Neural crest cell (in vitro differentiated cells): ENCODE measurements at regions not wholly inside any gene's neighbourhood (a gene's known extent, or its start where the extent isn't known, plus 50 kb on each side); places are given as distances from the start of the nearest gene placed in this dataset.

Experiments
- DNase-seq: peaks from one replicate; pipeline ENCODE4 v3.0.0; 2021; ENCODE audit warnings: low read depth, mixed read lengths, low spot score
- H3K27ac Mint-ChIP-seq: one replicate; pipeline ENCODE4 v1.8.0; 2021; ENCODE audit warnings: mild to moderate bottlenecking, mixed read lengths; ENCODE audit not compliant: unreplicated experiment
- H3K27me3 Mint-ChIP-seq: 2 replicates; pipeline ENCODE4 v1.8.0; 2021; ENCODE audit warnings: low read depth, mild to moderate bottlenecking, mixed read lengths
- H3K36me3 Mint-ChIP-seq: 2 replicates; pipeline ENCODE4 v1.8.0; 2021; ENCODE audit warnings: low read depth, mild to moderate bottlenecking, mixed read lengths
- H3K4me1 Mint-ChIP-seq: 2 replicates; pipeline ENCODE4 v1.8.0; 2021; ENCODE audit warnings: mixed read lengths
- H3K4me3 Mint-ChIP-seq: one replicate; pipeline ENCODE4 v1.8.0; 2021; ENCODE audit warnings: mild to moderate bottlenecking, mixed read lengths
- H3K9me3 Mint-ChIP-seq: 2 replicates; pipeline ENCODE4 v1.8.0; 2021; ENCODE audit warnings: mixed read lengths
- TF ChIP-seq, protein P1 (sequence below): fragments of 200-600 bp; sonication (generic); conservative IDR thresholded peaks from 2 replicates; pipeline ENCODE4 v1.5.0; 2021; ENCODE audit warnings: antibody characterized with exemption, mild to moderate bottlenecking

DNA sequence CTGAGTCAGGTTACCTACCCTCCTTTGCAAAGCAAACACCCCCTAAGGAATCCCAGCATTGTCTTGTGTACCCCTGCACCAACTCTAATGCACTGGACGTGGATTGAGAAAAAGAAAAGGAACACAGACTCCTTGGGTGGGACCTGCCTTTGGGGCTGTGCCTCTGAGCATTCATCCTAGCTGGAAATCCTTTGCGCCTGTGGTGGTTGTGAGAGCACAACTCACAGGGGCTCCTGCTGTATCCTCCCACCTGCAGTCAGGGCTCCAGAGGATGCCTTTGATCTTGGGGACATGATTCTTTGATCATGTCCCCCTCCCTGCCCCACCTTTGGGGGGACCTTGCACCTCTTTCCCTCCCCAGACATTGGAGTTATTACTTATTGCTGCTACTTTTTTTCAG is 338.5 kb downstream of the GADD45G start:
- Mint-ChIP-seq H3K4me1 (peaks cover 9% of the 10 kb centered on the region), H3K4me3 (no peak overlapping the region), H3K27ac (no peak overlapping the region), H3K27me3 (peaks cover 35% of the 10 kb centered on the region), H3K9me3 (no peaks in the 10 kb centered on the region), H3K36me3 (no peaks in the 10 kb centered on the region)
- DNase-seq: no peak
- TF ChIP-seq, protein P1, sequence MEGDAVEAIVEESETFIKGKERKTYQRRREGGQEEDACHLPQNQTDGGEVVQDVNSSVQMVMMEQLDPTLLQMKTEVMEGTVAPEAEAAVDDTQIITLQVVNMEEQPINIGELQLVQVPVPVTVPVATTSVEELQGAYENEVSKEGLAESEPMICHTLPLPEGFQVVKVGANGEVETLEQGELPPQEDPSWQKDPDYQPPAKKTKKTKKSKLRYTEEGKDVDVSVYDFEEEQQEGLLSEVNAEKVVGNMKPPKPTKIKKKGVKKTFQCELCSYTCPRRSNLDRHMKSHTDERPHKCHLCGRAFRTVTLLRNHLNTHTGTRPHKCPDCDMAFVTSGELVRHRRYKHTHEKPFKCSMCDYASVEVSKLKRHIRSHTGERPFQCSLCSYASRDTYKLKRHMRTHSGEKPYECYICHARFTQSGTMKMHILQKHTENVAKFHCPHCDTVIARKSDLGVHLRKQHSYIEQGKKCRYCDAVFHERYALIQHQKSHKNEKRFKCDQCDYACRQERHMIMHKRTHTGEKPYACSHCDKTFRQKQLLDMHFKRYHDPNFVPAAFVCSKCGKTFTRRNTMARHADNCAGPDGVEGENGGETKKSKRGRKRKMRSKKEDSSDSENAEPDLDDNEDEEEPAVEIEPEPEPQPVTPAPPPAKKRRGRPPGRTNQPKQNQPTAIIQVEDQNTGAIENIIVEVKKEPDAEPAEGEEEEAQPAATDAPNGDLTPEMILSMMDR: no peak

DNA sequence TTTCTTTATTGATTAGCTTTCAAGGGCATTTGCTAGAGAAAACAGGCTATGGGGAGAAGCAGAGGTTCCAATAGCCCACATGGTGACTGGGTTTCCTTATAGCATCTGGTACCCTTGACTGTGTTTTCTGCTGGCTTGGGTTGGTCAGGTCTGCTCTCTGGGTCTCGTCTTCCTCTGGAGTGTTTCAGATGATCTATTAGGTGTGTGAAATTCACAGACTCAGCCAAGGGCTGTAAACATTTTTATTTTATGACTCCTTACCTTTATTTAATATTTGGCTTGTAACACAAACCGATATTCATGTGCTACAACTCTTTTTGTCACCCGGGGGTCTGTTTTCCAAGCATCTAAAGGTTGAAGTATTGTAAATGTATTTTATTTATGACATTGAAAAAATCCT is 338.9 kb downstream of the GADD45G start:
- peaks cover 35% of the 10 kb centered on the region for H3K27me3 Mint-ChIP-seq
- DNase-seq: no peak

DNA sequence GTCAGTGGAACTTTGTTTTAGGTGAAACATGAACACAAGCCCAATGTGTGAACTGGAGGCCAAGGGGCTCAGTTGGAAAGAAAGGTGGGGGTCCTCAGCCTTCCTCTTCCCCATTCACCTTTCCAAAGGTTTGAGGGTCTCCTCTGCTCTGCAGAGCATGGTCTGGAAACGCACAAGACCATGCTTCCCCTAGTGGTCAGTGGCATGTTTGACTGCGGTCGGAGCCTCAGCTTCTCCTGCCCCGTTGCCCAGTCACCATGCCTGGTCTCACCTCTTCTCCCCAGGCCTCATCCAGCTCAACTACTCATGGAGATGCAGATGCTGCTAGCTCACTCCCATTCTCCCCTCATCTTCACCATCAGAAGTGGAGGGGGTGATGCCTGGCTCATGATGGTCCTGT is 340.3 kb downstream of the GADD45G start:
- Mint-ChIP-seq H3K36me3 (no peaks in the 10 kb centered on the region), H3K9me3 (no peaks in the 10 kb centered on the region)
- TF ChIP-seq, protein P1: peak; percentile 38

More for the DNA sequence above, 338.9 kb downstream of the GADD45G start:
- Mint-ChIP-seq H3K4me3 (no peak overlapping the region), H3K36me3 (no peaks in the 10 kb centered on the region), H3K27ac (no peak overlapping the region), H3K4me1 (peaks cover 9% of the 10 kb centered on the region), H3K9me3 (no peaks in the 10 kb centered on the region)
- TF ChIP-seq, protein P1: no peak

DNA sequence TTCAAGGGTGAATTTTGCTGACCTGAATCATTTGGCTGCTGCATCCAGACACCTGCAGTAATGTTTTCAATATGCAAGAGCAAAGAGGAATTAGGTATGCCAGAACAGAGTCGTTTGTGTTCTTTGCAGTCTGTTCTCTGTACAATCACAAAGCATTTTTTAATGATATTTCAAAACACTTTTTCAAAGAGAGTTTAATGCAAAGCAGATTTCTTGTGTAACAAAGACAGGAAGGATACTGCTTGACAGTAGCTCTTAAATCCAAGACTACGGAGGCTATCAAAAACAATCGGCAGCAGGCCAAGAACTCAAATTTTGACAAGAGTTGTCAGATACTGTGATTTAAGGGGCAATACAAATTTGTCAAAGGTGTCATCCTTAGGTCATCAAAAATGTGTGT is 341.9 kb downstream of the GADD45G start:
- no peaks in the 10 kb centered on the region for H3K4me1 Mint-ChIP-seq
- H3K4me3 Mint-ChIP-seq: no peak overlapping the region
- no peaks in the 10 kb centered on the region for H3K9me3 Mint-ChIP-seq
- no peaks in the 10 kb centered on the region for H3K36me3 Mint-ChIP-seq
- H3K27ac Mint-ChIP-seq: no peak overlapping the region
- TF ChIP-seq, protein P1: no peak
- H3K27me3 Mint-ChIP-seq: peaks cover 42% of the 10 kb centered on the region
- DNase-seq: no peak

More for the DNA sequence above, 340.3 kb downstream of the GADD45G start:
- no peak for DNase-seq
- H3K4me3 Mint-ChIP-seq: no peak overlapping the region
- H3K27me3 Mint-ChIP-seq: peaks cover 39% of the 10 kb centered on the region
- H3K4me1 Mint-ChIP-seq: no peaks in the 10 kb centered on the region
- no peak overlapping the region for H3K27ac Mint-ChIP-seq

DNA sequence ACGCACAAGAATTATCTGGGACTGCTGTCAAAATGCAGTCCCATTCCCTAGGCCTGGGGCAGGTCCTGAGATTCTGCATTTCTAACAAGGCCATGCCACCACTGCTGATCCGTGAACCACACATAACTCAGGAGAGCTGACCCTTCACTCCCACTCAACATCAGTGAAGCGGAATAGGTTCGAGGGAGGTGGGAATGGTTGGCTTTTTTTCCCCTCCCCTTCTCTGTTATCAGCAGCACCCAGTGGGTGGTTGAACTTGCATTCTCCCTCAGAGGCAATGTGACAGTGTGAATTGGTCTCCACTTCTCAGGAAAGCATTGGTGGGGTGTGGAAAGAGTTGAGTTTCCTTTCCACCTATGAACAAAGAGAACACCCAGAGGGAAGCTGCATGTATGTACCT is 344.3 kb downstream of the GADD45G start:
- Mint-ChIP-seq H3K27me3 (peaks cover 25% of the 10 kb centered on the region), H3K9me3 (peaks cover 6% of the 10 kb centered on the region), H3K4me3 (no peak overlapping the region), H3K4me1 (no peaks in the 10 kb centered on the region), H3K27ac (no peak overlapping the region), H3K36me3 (no peaks in the 10 kb centered on the region)
- TF ChIP-seq, protein P1: no peak
- no peak for DNase-seq

DNA sequence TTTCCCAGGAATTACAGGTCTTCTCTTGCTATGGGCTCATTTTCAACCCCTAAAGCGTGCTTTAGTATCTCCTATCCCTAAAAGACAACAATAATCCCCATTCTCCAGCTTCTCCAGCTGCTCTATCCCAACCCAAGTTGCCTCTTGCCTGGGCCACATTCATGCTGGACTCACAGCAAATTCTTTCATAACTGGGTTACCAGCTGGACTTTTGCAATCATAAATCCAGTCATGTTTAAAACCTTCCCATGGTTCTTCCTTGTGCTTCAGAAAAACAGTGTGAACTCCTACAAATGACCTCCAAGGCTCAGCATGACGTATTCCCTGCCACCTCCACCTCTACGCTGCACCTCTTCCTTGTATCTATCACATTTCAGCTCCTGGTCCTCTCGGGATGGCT is 346.9 kb downstream of the GADD45G start:
- TF ChIP-seq, protein P1: no peak
- Mint-ChIP-seq H3K9me3 (peaks cover 6% of the 10 kb centered on the region), H3K27ac (no peak overlapping the region), H3K27me3 (peaks cover 25% of the 10 kb centered on the region), H3K4me3 (no peak overlapping the region), H3K4me1 (no peaks in the 10 kb centered on the region), H3K36me3 (no peaks in the 10 kb centered on the region)
- DNase-seq: no peak
